MM.1S (cell line): ENCODE measurements at regions not wholly inside any gene's neighbourhood (a gene's known extent, or its start where the extent isn't known, plus 50 kb on each side); places are given as distances from the start of the nearest gene placed in this dataset.

Experiments
- DNase-seq: peaks from one replicate; pipeline ENCODE4 v3.0.0-alpha.2; 2015
- H2AFZ ChIP-seq: fragments of 300-600 bp; sonication (generic); 2 replicates; pipeline ENCODE4 v1.6.0; 2016; ENCODE audit warnings: antibody characterized with exemption, low read length
- H3F3A ChIP-seq: fragments of 300-600 bp; sonication (generic); 2 replicates; pipeline ENCODE4 v1.6.1; 2016; ENCODE audit warnings: mild to moderate bottlenecking, antibody characterized with exemption, low read length, moderate library complexity, mixed read lengths; ENCODE audit not compliant: insufficient read depth
- H3K27ac ChIP-seq: fragments of 300-600 bp; sonication (generic); 2 replicates; pipeline ENCODE4 v1.5.1; 2016; ENCODE audit warnings: mild to moderate bottlenecking, low read length
- H3K27me3 ChIP-seq: fragments of 300-600 bp; sonication (generic); replicated peaks from 2 replicates; pipeline ENCODE4 v1.6.0; 2016; ENCODE audit warnings: low read length; ENCODE audit not compliant: insufficient read depth
- H3K36me3 ChIP-seq: fragments of 300-600 bp; sonication (generic); replicated peaks from 2 replicates; pipeline ENCODE4 v1.6.1; 2016; ENCODE audit warnings: mild to moderate bottlenecking, low read length, mixed read lengths; ENCODE audit not compliant: insufficient read depth
- H3K4me1 ChIP-seq: fragments of 300-600 bp; sonication (generic); 2 replicates; pipeline ENCODE4 v1.6.1; 2016; ENCODE audit warnings: low read length, mixed read lengths
- H3K4me2 ChIP-seq: fragments of 300-600 bp; sonication (generic); 2 replicates; pipeline ENCODE4 v1.6.0; 2016; ENCODE audit warnings: low read depth, low read length
- H3K4me3 ChIP-seq: fragments of 300-600 bp; sonication (generic); 2 replicates; pipeline ENCODE4 v1.5.1; 2016; ENCODE audit warnings: low read length, mixed read lengths
- H3K79me2 ChIP-seq: fragments of 300-600 bp; sonication (generic); 2 replicates; pipeline ENCODE4 v1.6.1; 2016; ENCODE audit warnings: mixed run types, low read length, mixed read lengths
- H3K9ac ChIP-seq: fragments of 300-600 bp; sonication (generic); 2 replicates; pipeline ENCODE4 v1.6.1; 2016; ENCODE audit warnings: low read length, mixed read lengths
- H3K9me2 ChIP-seq: fragments of 300-600 bp; sonication (generic); replicated peaks from 2 replicates; pipeline ENCODE4 v1.6.1; 2016; ENCODE audit warnings: mild to moderate bottlenecking, low read length, mixed read lengths; ENCODE audit not compliant: insufficient read depth
- H3K9me3 ChIP-seq: fragments of 300-600 bp; sonication (generic); replicated peaks from 2 replicates; pipeline ENCODE4 v1.6.1; 2016; ENCODE audit warnings: mild to moderate bottlenecking, low read length, mixed read lengths; ENCODE audit not compliant: insufficient read depth
- H4K20me1 ChIP-seq: fragments of 300-600 bp; sonication (generic); 2 replicates; pipeline ENCODE4 v1.6.1; 2016; ENCODE audit warnings: mild to moderate bottlenecking, low read length, moderate library complexity, mixed read lengths; ENCODE audit not compliant: insufficient read depth
- CTCF ChIP-seq: fragments of 300-600 bp; sonication (generic); IDR thresholded peaks from 2 replicates; pipeline ENCODE4 v1.5.1; 2016; ENCODE audit warnings: antibody characterized with exemption, low read length, mixed read lengths
- EZH2 ChIP-seq: fragments of 300-600 bp; sonication (generic); optimal IDR thresholded peaks from 2 replicates; pipeline ENCODE3; 2017; ENCODE audit warnings: low read depth, mild to moderate bottlenecking, antibody characterized with exemption, low read length, mixed read lengths
- EZH2phosphoT487 ChIP-seq: fragments of 300-600 bp; sonication (generic); IDR thresholded peaks from 2 replicates; pipeline ENCODE4 v1.6.1; 2018; ENCODE audit warnings: antibody characterized with exemption, low read length

GRCh38 chr2:136297312-136297711 lies 179.4 kb upstream of the CXCR4 start:
- DNase-seq, result no peak
- Histone ChIP-seq H3K4me2 (no peak overlapping the region), H3F3A (no peaks in the 10 kb centered on the region), H3K79me2 (no peaks in the 10 kb centered on the region), H3K4me1 (no peaks in the 10 kb centered on the region), H3K9me2 (no peaks in the 10 kb centered on the region), H2AFZ (no peak overlapping the region), H3K9ac (no peak overlapping the region), H3K27me3 (no peaks in the 10 kb centered on the region), H4K20me1 (no peaks in the 10 kb centered on the region), H3K4me3 (no peak overlapping the region), H3K9me3 (no peaks in the 10 kb centered on the region), H3K27ac (no peak overlapping the region), H3K36me3 (no peaks in the 10 kb centered on the region)
- TF ChIP-seq EZH2, result no peak
- TF ChIP-seq EZH2phosphoT487, result no peak
- no peak for TF ChIP-seq CTCF

- H3K36me3 ChIP-seq, result no peaks in the 10 kb centered on the region
- no peak overlapping the region for H2AFZ ChIP-seq
- no peaks in the 10 kb centered on the region for H3K9me2 ChIP-seq
These were observed 177.2 kb upstream of the CXCR4 start for GRCh38 chr2:136295168-136295567.

GRCh38 chr2:136291871-136292270 lies 173.9 kb upstream of the CXCR4 start:
- H3K79me2 ChIP-seq, result no peaks in the 10 kb centered on the region
- H3K4me2 ChIP-seq, result no peak overlapping the region
- no peak for DNase-seq
- no peak overlapping the region for H3K27ac ChIP-seq
- no peak overlapping the region for H2AFZ ChIP-seq
- H3K36me3 ChIP-seq, result no peaks in the 10 kb centered on the region
- no peaks in the 10 kb centered on the region for H3K9me2 ChIP-seq
- 0 out of 2 replicates have a peak, but pooled peaks cover 3% of the 10 kb centered on the region for H3F3A ChIP-seq
- no peak overlapping the region for H3K4me3 ChIP-seq
- TF ChIP-seq EZH2phosphoT487 (no peak), EZH2 (no peak), CTCF (no peak)
- no peaks in the 10 kb centered on the region for H3K27me3 ChIP-seq
- no peaks in the 10 kb centered on the region for H3K9me3 ChIP-seq
- no peaks in the 10 kb centered on the region for H3K4me1 ChIP-seq
- H3K9ac ChIP-seq, result no peak overlapping the region
- H4K20me1 ChIP-seq, result no peaks in the 10 kb centered on the region

More at GRCh38 chr2:136295168-136295567, 177.2 kb upstream of the CXCR4 start:
- no peak overlapping the region for H3K27ac ChIP-seq
- no peaks in the 10 kb centered on the region for H3K27me3 ChIP-seq
- no peaks in the 10 kb centered on the region for H4K20me1 ChIP-seq
- H3K9ac ChIP-seq, result no peak overlapping the region
- no peak overlapping the region for H3K4me2 ChIP-seq
- no peak for TF ChIP-seq CTCF
- no peak for TF ChIP-seq EZH2phosphoT487
- no peak for TF ChIP-seq EZH2
- no peak overlapping the region for H3K4me3 ChIP-seq
- no peak for DNase-seq
- no peaks in the 10 kb centered on the region for H3K9me3 ChIP-seq
- H3K79me2 ChIP-seq, result no peaks in the 10 kb centered on the region
- no peaks in the 10 kb centered on the region for H3F3A ChIP-seq
- H3K4me1 ChIP-seq, result no peaks in the 10 kb centered on the region
